ENCODE measurements at regions not wholly inside any gene's neighbourhood (a gene's known extent, or its start where the extent isn't known, plus 50 kb on each side); places are given as distances from the start of the nearest gene placed in this dataset.

DNA sequence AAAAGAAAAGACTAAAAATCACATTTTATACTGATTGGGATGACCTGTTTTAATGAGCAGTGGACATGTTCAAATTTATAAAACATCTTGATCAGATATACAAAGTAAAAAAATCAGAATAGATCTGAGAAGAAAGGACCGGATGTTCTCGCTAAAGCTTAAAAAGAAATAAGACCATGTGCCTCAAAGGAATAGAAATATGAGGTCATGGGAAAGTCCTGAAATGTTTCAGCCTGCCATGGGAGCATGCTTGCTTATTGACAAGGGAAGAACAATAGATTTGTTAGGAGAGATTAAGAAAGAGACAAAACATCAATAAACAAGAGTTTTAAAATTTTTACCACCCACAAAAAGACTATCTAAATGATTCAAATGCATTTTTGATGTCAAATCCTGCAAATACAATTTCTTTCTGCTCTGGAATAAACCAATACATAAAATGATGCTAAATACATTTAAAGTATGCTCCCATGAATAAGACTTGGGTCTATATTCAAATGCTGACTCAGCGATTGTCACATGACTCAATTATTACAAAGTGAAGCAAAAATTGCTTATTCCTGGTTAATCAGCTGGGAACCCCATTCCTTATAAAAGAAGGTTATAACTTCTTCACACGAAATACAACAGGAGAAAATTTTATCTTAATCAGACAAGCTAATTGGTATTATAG lies 633.9 kb upstream of the PKDCC start:
- Histone ChIP-seq H3K27me3 (ENCODE audit: control insufficient read depth, insufficient read depth, low read length) (no peaks in the 10 kb centered on the region), H2AFZ (ENCODE audit: low read length) (no peak overlapping the region), H3K4me3 (replicated peaks in 1 of 4; ENCODE audit: control extremely low read depth in 1 of 4, insufficient read depth in 1 of 4, low read depth in 3 of 4, low read length in 4 of 4) (no peak overlapping the region), H3K79me2 (ENCODE audit: control insufficient read depth, insufficient read depth, low read length) (no peaks in the 10 kb centered on the region), H3K4me1 (ENCODE audit: control insufficient read depth, extremely low read depth, insufficient read depth, low read length) (no peaks in the 10 kb centered on the region), H3K36me3 (ENCODE audit: control insufficient read depth, insufficient read depth, low read length) (no peaks in the 10 kb centered on the region), H3K9me3 (ENCODE audit: control insufficient read depth, insufficient read depth, low read depth, low read length) (no peaks in the 10 kb centered on the region), H3K9ac (ENCODE audit: insufficient read depth, low read length) (no peak overlapping the region), H3K4me2 (ENCODE audit: extremely low read depth, insufficient read depth, low read length) (no peak overlapping the region), H3K27ac (ENCODE audit: insufficient read depth, low read length) (no peak overlapping the region), H4K20me1 (ENCODE audit: control insufficient read depth, extremely low read depth, insufficient read depth, low read length) (no peaks in the 10 kb centered on the region)
- TF ChIP-seq, protein P1, sequence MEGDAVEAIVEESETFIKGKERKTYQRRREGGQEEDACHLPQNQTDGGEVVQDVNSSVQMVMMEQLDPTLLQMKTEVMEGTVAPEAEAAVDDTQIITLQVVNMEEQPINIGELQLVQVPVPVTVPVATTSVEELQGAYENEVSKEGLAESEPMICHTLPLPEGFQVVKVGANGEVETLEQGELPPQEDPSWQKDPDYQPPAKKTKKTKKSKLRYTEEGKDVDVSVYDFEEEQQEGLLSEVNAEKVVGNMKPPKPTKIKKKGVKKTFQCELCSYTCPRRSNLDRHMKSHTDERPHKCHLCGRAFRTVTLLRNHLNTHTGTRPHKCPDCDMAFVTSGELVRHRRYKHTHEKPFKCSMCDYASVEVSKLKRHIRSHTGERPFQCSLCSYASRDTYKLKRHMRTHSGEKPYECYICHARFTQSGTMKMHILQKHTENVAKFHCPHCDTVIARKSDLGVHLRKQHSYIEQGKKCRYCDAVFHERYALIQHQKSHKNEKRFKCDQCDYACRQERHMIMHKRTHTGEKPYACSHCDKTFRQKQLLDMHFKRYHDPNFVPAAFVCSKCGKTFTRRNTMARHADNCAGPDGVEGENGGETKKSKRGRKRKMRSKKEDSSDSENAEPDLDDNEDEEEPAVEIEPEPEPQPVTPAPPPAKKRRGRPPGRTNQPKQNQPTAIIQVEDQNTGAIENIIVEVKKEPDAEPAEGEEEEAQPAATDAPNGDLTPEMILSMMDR (conservative IDR thresholded peaks at IDR 0.05 in 1 of 2, IDR thresholded peaks at IDR 0.05 in 1 of 2; ENCODE audit: low read depth in 1 of 2, low read length in 2 of 2): no peak
- no peak for TF ChIP-seq EZH2 (IDR thresholded peaks at IDR 0.05; ENCODE audit: low read length, missing control alignments)
- DNase-seq (ENCODE audit: low read depth in 2 of 2): no peak

DNA sequence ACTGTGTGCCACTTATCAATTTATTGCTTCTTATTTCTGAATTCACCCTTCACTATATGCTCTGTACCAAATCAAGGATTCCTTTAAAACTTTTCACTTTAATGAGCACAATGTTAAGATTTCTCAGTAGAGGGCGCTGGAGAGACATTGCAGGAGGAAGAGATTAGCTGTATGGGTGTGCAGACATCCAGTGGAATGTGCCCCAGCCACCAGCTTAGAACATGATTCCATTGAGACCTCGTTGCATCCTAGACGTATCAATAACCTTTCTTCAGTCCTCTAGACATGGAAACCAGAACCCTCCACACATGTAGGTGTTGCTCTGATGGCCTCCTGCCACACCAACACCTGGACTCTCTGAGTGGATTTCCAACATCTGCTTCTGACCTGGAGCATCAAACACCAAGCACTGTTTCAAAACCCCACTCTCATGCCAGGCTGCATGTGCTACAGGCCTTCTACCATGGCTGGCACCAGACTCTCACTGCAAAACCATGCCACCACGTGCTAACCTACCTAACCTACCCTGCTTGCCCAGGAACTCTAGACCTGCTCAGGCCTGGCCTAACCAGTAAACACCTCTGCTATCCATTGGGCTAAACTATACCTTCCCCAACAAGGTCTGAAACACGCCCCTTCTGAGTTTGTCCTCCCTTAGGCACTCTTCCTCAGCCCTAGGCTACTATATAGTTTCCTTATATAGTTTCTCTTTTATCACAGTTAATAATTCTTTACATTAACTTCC lies 633.2 kb upstream of the PKDCC start:
- no peak overlapping the region for H3K4me3 ChIP-seq (replicated peaks in 1 of 4; ENCODE audit: control extremely low read depth in 1 of 4, insufficient read depth in 1 of 4, low read depth in 3 of 4, low read length in 4 of 4)
- H3K27ac ChIP-seq (ENCODE audit: insufficient read depth, low read length): no peak overlapping the region
- H3K4me1 ChIP-seq (ENCODE audit: control insufficient read depth, extremely low read depth, insufficient read depth, low read length): no peaks in the 10 kb centered on the region
- H3K9me3 ChIP-seq (ENCODE audit: control insufficient read depth, insufficient read depth, low read depth, low read length): no peaks in the 10 kb centered on the region
- no peak overlapping the region for H3K9ac ChIP-seq (ENCODE audit: insufficient read depth, low read length)
- H4K20me1 ChIP-seq (ENCODE audit: control insufficient read depth, extremely low read depth, insufficient read depth, low read length): no peaks in the 10 kb centered on the region
- TF ChIP-seq, protein P1 (conservative IDR thresholded peaks at IDR 0.05 in 1 of 2, IDR thresholded peaks at IDR 0.05 in 1 of 2; ENCODE audit: low read depth in 1 of 2, low read length in 2 of 2): peak; percentile 38 to 44
- TF ChIP-seq EZH2 (IDR thresholded peaks at IDR 0.05; ENCODE audit: low read length, missing control alignments): no peak
- no peak overlapping the region for H3K4me2 ChIP-seq (ENCODE audit: extremely low read depth, insufficient read depth, low read length)
- DNase-seq (ENCODE audit: low read depth in 2 of 2): peak in 1 of 2 donors; percentile 20
- H2AFZ ChIP-seq (ENCODE audit: low read length): no peak overlapping the region
- no peaks in the 10 kb centered on the region for H3K27me3 ChIP-seq (ENCODE audit: control insufficient read depth, insufficient read depth, low read length)
- no peaks in the 10 kb centered on the region for H3K79me2 ChIP-seq (ENCODE audit: control insufficient read depth, insufficient read depth, low read length)
- H3K36me3 ChIP-seq (ENCODE audit: control insufficient read depth, insufficient read depth, low read length): no peaks in the 10 kb centered on the region

DNA sequence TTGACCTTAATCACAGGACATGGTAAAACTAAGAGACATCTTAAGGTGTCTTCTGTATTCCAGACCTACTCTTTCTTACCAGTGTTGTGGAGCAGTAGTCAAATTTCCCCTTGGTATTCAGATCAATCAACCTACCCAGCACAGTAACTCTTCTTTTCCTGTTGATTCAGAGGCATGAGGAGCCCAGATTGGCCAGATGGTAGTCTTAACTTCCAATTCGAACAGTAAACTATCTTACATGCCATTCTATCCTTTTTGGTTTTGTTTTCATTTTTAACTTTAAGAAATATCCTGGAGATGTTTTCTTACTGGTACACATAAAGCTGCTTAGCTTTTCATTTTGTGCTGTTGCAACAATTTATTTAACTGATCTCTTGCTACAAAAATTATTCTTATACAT lies 630.3 kb upstream of the PKDCC start:
- Histone ChIP-seq H3K9ac (ENCODE audit: insufficient read depth, low read length) (no peak overlapping the region), H3K4me1 (ENCODE audit: control insufficient read depth, extremely low read depth, insufficient read depth, low read length) (no peaks in the 10 kb centered on the region), H3K27me3 (ENCODE audit: control insufficient read depth, insufficient read depth, low read length) (no peaks in the 10 kb centered on the region), H3K4me3 (replicated peaks in 1 of 4; ENCODE audit: control extremely low read depth in 1 of 4, insufficient read depth in 1 of 4, low read depth in 3 of 4, low read length in 4 of 4) (no peak overlapping the region), H3K4me2 (ENCODE audit: extremely low read depth, insufficient read depth, low read length) (no peak overlapping the region), H3K36me3 (ENCODE audit: control insufficient read depth, insufficient read depth, low read length) (no peaks in the 10 kb centered on the region), H2AFZ (ENCODE audit: low read length) (no peak overlapping the region), H4K20me1 (ENCODE audit: control insufficient read depth, extremely low read depth, insufficient read depth, low read length) (no peaks in the 10 kb centered on the region), H3K27ac (ENCODE audit: insufficient read depth, low read length) (no peak overlapping the region), H3K79me2 (ENCODE audit: control insufficient read depth, insufficient read depth, low read length) (no peaks in the 10 kb centered on the region), H3K9me3 (ENCODE audit: control insufficient read depth, insufficient read depth, low read depth, low read length) (no peaks in the 10 kb centered on the region)
- no peak for DNase-seq (ENCODE audit: low read depth in 2 of 2)
- TF ChIP-seq, protein P1 (conservative IDR thresholded peaks at IDR 0.05 in 1 of 2, IDR thresholded peaks at IDR 0.05 in 1 of 2; ENCODE audit: low read depth in 1 of 2, low read length in 2 of 2): no peak
- no peak for TF ChIP-seq EZH2 (IDR thresholded peaks at IDR 0.05; ENCODE audit: low read length, missing control alignments)

Data from fibroblast of lung (primary cell).